GM19239 (cell line): ENCODE measurements at regions not wholly inside any gene's neighbourhood (a gene's known extent, or its start where the extent isn't known, plus 50 kb on each side); places are given as distances from the start of the nearest gene placed in this dataset.
A peak's percentile ranks its signal among the peaks of the same experiment; 100 is the strongest.

Experiments used
- DNase-seq: peaks from one replicate; pipeline ENCODE4 v3.0.0; 2011; ENCODE audit warnings: low spot score; ENCODE audit not compliant: insufficient read length
- FAIRE-seq: peaks from 2 replicates; lab custom pipeline; 2011; peaks lifted over from hg19 to GRCh38; lab: Jason Lieb, UNC

DNA sequence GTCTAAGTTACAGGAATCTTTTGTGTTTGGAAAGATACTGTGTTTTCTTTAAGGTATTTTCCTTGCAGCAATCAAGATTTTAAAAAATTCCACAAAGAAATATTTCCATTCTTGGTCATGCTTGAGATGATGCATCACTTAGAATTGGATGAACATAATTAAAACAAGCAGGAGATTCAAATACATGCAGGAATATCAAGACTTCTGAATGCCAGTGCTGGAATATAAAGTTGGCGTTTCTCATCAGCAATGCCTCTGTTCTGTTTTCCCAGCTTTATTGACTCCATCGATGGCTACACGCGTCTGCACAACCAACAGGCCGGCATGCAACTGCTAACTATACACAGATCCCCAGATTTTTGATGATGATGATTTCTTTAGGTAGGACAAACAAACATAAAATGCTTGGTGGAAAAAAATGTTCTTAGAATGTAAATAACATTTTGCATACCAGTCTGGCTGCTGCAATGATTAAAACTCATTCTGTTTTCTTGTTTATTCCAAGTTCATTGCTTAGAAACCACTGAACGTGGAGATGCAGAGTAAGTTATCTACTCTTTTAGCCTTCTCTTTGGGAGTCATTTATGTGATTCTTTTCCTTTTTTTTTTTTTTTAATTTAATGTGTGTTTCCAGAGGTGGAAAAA lies 91.3 kb upstream of the FAM171A1 start:
- no peak for DNase-seq
- no peak for FAIRE-seq

DNA sequence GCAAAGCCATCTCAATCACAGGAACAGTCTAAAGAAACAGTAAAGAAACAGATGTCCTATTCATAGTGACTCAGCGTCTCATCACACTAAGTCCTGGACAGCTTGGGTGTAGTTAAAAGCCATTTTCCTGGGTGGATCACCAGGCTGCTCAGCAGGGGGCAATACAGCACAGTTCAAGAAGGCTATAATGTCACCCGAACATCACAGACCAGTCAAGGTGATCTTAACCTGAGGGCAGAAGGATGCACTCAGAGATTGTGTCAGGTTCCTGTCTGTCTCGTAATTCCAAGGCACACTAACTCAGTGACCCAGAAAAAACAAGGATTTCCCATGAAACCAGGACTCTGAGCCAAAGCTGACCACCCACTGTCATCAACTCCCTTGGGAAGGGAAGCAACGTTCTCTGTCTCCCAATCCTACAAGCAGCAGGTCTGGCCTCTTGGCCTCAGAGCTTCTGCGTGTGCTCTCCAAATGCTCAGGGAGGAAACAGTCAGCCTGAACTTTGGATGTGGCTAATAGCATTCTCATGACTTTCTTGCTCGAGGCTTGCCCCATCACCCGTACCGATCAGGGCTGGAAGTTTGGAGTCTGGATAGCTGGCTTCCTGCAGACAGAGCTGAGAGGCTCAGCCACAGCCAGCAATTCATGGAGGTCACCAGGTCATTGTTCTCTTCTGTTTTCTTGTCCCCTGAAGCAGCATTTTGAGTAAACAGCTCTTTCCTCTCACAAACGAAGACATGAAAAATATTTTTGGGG lies 90.4 kb upstream of the FAM171A1 start:
- FAIRE-seq: no peak
- DNase-seq: no peak

- DNase-seq (no peak), FAIRE-seq (no peak)
Observed at GRCh38 chr10:15460661-15461060, 89.6 kb upstream of the FAM171A1 start.

DNA sequence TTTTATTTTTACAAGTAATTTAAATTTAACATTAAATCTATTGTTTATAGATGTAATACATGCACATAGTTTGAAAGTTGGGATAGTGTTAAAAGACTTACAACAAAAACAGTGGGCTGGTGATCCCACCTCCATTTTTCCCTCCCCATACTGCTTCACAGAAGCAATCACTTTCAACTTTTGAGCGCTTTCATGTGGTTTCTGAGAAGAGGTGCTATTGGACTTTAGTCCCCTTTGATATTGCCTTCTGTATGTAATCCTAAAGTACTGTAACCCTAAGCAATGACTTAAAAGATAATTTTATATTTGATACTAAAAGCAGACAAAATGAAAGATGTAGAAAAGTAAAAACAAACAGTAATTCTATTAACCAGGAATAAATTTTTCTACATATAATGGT lies 88.1 kb upstream of the FAM171A1 start:
- FAIRE-seq (no peak), DNase-seq (no peak)

- no peak for DNase-seq
- no peak for FAIRE-seq
Observed at GRCh38 chr10:15457382-15457781, 86.3 kb upstream of the FAM171A1 start.

- FAIRE-seq (no peak), DNase-seq (no peak)
Observed at GRCh38 chr10:15455456-15455855, 84.4 kb upstream of the FAM171A1 start.

DNA sequence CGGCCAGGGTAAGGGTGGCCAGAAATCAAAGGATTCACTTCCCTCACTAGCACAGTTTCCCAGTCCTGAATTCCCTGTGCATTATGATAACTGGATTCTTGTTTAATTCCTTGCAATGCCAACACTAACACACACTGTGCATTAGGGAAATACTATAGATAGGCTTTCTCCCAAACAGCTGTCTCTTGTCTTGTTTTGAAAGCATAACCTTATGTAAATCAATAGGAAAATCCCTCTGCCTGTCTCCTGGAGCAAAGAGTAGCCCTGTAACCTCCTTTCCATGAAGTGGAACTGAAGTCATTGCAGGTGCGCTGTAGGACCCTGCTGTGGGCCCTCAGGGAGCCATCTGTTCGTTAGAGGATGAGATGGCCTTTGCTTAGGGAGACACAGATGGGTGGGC lies 82.8 kb upstream of the FAM171A1 start:
- FAIRE-seq (no peak), DNase-seq (no peak)

- no peak for DNase-seq
- FAIRE-seq: no peak
Observed at GRCh38 chr10:15453457-15453856, 82.4 kb upstream of the FAM171A1 start.

GRCh38 chr10:15452545-15452944 lies 81.5 kb upstream of the FAM171A1 start:
- DNase-seq (no peak), FAIRE-seq (no peak)

GRCh38 chr10:15451137-15452094 lies 80.3 kb upstream of the FAM171A1 start:
- DNase-seq (no peak), FAIRE-seq (no peak)

DNA sequence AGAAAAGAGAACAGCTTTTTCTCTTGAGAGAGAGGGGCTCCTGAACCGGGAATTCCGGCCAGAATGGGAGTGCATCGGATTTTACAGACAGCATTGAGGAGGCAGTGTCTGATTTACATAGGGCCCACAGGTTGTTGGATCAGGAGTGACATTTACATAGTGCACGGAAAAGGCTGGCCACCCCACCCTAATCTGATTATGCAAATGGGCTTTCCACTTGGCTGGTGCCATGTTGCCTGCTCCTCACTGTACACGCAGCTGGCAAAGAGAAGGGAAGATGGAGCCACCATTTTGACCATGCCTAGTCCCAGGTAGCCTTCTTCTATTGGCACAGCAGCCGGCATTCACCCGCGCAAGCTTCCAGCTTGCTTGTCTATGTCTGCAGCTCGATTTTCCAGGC lies 77.5 kb upstream of the FAM171A1 start:
- FAIRE-seq: no peak

GRCh38 chr10:15445006-15445390 lies 73.9 kb upstream of the FAM171A1 start:
- no peak for FAIRE-seq
- DNase-seq: no peak

More for the DNA sequence above, 77.5 kb upstream of the FAM171A1 start:
- no peak for DNase-seq

DNA sequence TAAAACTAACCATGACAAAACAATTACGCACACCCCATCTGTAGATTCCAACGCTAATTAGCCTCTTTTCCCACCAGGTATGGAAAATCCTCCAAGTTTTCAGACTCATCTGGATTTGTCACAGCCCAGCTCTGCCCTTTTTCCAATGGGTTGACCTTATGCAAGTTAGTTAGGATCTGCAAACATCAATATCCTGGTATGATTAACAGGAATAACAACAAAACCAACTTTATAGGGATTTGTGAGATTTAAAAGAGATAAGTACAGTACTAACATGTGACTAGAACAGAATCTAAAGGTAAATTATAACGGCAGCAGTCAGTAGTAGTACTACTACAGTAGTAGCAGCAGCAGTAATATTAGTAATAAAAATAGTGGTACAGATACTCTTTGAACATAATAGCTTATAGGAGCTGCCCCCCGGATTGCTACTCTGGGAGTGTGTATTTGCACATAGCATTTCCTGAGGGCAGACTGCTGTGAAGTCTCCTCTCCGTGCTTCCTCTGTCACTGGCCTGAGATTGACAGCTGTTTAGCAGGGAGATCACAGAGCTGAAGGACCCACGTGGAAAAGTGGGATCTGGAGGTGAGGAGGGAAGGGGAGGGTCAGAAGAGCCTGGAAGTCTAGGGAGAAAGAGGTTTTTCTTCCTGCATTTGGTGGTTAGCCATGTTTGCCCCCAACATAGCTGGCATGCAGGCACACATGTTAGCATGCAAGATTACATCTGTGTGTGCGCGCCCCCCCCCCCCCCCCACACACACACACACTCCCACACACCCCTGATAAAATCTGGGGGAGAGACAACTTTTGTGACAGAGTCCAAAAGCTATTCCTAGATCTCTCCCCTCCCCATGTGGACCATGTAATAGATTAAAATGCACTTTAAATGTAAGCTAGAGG lies 73.3 kb upstream of the FAM171A1 start:
- FAIRE-seq (no peak), DNase-seq (no peak)

- no peak for DNase-seq
- FAIRE-seq: no peak
Observed at GRCh38 chr10:15442056-15442455, 71.0 kb upstream of the FAM171A1 start.

DNA sequence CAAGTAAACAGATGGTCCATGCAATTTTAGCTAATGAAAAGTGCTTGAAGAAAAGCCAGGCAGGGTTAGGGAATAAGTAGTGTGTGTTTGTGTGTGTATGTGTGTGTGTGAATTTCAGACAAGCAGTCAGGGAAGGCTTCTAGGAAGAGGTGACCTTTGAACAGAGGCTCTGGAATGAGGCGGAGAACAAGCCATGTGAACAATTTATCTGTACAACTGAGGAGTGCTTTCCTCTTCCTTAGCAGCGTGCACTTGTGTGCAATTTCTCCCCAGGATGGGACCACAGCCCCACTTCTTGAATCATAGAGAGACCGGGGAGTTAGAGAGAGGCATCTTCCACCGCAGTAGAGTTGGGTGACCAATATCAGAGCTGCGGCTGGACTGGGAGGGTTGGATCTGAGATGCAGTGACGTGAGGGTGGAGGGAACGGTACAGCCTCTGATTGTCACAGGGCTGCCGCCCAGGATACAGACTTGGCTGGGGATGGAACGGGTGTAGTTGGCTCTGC lies 69.2 kb upstream of the FAM171A1 start:
- DNase-seq (no peak), FAIRE-seq (no peak)

GRCh38 chr10:15439341-15439842 lies 68.3 kb upstream of the FAM171A1 start:
- DNase-seq: no peak
- FAIRE-seq: no peak

GRCh38 chr10:15436696-15437095 lies 65.6 kb upstream of the FAM171A1 start:
- no peak for DNase-seq
- FAIRE-seq: peak; percentile 48

- DNase-seq: no peak
- FAIRE-seq: no peak
Observed at GRCh38 chr10:15433850-15434537, 62.9 kb upstream of the FAM171A1 start.

DNA sequence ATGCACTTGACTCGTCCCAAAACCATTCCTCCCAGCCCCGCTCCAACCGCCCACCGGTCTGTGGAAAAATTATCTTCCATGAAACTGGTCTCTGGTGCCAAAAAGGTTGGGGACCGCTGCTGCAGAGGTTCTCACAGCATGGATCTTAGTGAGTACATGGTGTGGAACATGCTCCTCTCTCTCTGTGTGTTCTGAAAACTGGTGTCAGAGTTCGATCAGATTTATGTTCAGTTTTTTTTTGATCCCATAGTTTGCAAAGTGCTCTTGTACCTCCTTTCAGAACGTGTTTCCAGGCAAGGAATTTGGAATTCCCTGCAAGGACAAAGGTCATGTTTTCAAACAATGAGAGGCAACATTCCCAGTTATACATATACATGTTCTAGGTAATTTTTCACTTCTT lies 61.2 kb upstream of the FAM171A1 start:
- FAIRE-seq (no peak), DNase-seq (no peak)
